Ectodermal cell (in vitro differentiated cells): ENCODE measurements at regions not wholly inside any gene's neighbourhood (a gene's known extent, or its start where the extent isn't known, plus 50 kb on each side); places are given as distances from the start of the nearest gene placed in this dataset.

Experiments used
- H3K27ac ChIP-seq: 2 replicates; pipeline ENCODE4 v1.7.0; 2013; ENCODE audit warnings: mild to moderate bottlenecking, low read depth, low read length; ENCODE audit not compliant: insufficient read depth, poor library complexity, severe bottlenecking
- H3K27me3 ChIP-seq: 2 replicates; pipeline ENCODE4 v1.7.0; 2013; ENCODE audit warnings: mild to moderate bottlenecking, low read length; ENCODE audit not compliant: insufficient read depth, control insufficient read depth, poor library complexity, severe bottlenecking
- H3K36me3 ChIP-seq: one replicate; pipeline ENCODE4 v1.7.0; 2013; ENCODE audit warnings: low read length; ENCODE audit not compliant: control insufficient read depth, insufficient read depth
- H3K4me1 ChIP-seq: one replicate; pipeline ENCODE4 v1.7.0; 2013; ENCODE audit warnings: low read length; ENCODE audit not compliant: control insufficient read depth, insufficient read depth
- H3K4me3 ChIP-seq: 2 replicates; pipeline ENCODE4 v1.7.0; 2013; ENCODE audit warnings: low read depth, low read length, control low read depth; ENCODE audit not compliant: insufficient read depth
- H3K9me3 ChIP-seq: 2 replicates; pipeline ENCODE4 v1.7.0; 2013; ENCODE audit warnings: mild to moderate bottlenecking, low read length, moderate library complexity; ENCODE audit not compliant: control insufficient read depth
- WGBS, 2 experiments: methylation state at CpG; one replicate each; pipeline ENCODE4 v1.1.7; 2013; ENCODE audit warnings: missing lambda C conversion rate in 2 of 2; 5-methylcytosine and 5-hydroxymethylcytosine counted together

- H3K36me3 ChIP-seq = no peaks in the 10 kb centered on the region
- H3K4me1 ChIP-seq = no peaks in the 10 kb centered on the region
- H3K4me3 ChIP-seq = no peak overlapping the region
- H3K9me3 ChIP-seq = no peaks in the 10 kb centered on the region
- no peak overlapping the region for H3K27ac ChIP-seq
- no peaks in the 10 kb centered on the region for H3K27me3 ChIP-seq
- WGBS, 2 experiments = 84 to 93% methylated on average over 2 to 4 of the region's 4 CpGs
These were observed 161.7 kb upstream of the CDH12 start for GRCh38 chr5:23014825-23015224.

DNA sequence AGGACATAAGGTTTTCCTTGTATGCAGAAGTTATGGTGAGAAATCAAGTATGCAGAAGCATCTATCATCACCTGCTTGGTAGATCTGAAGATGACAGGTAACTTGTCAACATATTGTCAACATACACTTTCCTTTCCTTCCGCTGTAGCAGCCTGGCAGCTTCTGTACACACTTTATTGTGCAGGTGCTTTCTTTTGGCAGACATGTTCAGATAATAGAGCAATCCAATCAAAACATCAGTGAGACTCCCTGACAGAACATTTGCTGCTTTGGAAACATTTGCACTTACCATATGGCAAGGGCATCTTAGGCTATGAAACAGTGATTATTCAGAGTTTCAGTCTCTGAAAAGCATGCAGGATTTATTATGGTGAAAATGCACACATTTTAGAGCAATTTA lies 161.1 kb upstream of the CDH12 start:
- H3K4me1 ChIP-seq = no peaks in the 10 kb centered on the region
- no peaks in the 10 kb centered on the region for H3K36me3 ChIP-seq
- WGBS, 2 experiments = 98 to 100% methylated on average over 1 of the region's 1 CpG
- no peak overlapping the region for H3K27ac ChIP-seq
- no peak overlapping the region for H3K4me3 ChIP-seq
- H3K27me3 ChIP-seq = no peaks in the 10 kb centered on the region
- no peaks in the 10 kb centered on the region for H3K9me3 ChIP-seq

DNA sequence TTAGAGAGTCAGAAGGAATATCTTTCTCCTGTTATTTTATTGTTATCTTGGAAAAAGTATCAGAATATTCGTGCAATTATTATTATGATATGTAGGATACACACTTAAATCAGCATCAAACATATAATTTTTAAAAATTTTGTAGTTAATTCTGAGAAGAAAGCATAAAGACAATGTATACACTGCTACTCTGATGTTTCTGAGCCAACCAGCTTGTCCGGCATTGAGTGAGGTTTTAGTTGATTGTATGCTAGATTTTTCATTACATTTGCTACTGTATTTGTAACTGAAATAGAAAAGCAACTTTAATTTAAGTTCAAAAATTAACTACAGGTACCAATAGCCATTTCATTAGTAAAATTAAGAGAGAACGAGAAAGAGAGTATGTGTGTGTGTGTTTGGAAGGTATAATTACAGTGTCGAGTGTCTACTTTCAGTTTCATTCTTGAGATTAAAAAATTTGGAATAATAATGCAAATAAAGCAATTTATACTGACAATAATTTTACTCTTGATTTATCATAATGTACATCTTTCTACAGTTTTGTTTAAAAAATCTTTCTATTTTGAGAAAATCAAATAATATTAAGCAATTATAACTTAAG lies 160.4 kb upstream of the CDH12 start:
- WGBS, 2 experiments = 92 to 100% methylated on average over 2 to 3 of the region's 4 CpGs
- Histone ChIP-seq H3K36me3 (no peaks in the 10 kb centered on the region), H3K27me3 (no peaks in the 10 kb centered on the region), H3K4me1 (no peaks in the 10 kb centered on the region), H3K9me3 (no peaks in the 10 kb centered on the region), H3K4me3 (no peak overlapping the region), H3K27ac (no peak overlapping the region)

DNA sequence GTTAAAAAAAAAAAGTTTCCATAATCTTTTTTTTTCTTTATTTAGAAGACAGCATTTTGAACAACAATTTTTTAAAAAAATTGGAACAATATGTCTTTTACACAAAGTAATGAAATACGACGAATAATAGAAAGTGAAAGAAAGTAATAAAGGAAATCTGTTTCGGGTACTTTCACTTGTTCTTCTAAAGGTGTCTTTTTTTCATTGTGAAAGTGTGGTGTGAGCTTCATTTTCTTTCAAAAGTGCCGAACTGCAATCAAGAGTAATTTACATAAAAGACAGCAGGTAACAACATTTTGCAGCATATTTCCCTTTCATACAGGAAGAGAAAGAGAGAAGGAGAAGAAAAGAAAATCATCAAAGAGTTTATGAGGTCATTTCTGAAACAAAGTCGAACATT lies 159.7 kb upstream of the CDH12 start:
- H3K4me1 ChIP-seq = no peaks in the 10 kb centered on the region
- WGBS, 2 experiments = 93 to 97% methylated on average over 4 of the region's 5 CpGs
- no peak overlapping the region for H3K4me3 ChIP-seq
- H3K27ac ChIP-seq = no peak overlapping the region
- H3K36me3 ChIP-seq = no peaks in the 10 kb centered on the region
- no peaks in the 10 kb centered on the region for H3K9me3 ChIP-seq
- H3K27me3 ChIP-seq = no peaks in the 10 kb centered on the region

GRCh38 chr5:23007762-23008161 lies 154.6 kb upstream of the CDH12 start:
- Histone ChIP-seq H3K27ac (no peak overlapping the region), H3K4me1 (no peaks in the 10 kb centered on the region), H3K27me3 (no peaks in the 10 kb centered on the region), H3K36me3 (no peaks in the 10 kb centered on the region), H3K9me3 (no peaks in the 10 kb centered on the region), H3K4me3 (no peak overlapping the region)
- 89 to 95% methylated on average over 1 of the region's 1 CpG for WGBS, 2 experiments

DNA sequence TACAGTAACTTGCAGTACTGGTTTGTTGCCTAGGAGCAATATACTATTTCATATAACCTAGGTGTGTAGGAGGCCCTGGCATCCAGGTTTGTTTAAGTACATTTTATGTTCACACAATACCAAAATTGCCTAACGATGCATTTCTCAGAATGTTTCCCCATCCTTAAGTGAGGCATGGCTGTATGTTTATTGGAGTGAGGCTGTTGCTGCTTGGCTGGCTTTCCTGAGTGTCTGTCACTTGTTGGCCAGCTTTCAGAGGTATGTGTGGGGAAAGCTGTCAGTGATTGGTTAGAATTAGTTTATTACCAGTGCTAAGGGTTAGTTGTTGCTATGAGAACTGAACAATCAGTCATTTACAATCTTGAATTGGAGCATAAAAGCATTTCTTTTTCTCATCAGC lies 154.1 kb upstream of the CDH12 start:
- WGBS, 2 experiments = 93 to 100% methylated on average over 1 of the region's 1 CpG
- Histone ChIP-seq H3K4me1 (no peaks in the 10 kb centered on the region), H3K27ac (no peak overlapping the region), H3K27me3 (no peaks in the 10 kb centered on the region), H3K9me3 (no peaks in the 10 kb centered on the region), H3K36me3 (no peaks in the 10 kb centered on the region), H3K4me3 (no peak overlapping the region)

DNA sequence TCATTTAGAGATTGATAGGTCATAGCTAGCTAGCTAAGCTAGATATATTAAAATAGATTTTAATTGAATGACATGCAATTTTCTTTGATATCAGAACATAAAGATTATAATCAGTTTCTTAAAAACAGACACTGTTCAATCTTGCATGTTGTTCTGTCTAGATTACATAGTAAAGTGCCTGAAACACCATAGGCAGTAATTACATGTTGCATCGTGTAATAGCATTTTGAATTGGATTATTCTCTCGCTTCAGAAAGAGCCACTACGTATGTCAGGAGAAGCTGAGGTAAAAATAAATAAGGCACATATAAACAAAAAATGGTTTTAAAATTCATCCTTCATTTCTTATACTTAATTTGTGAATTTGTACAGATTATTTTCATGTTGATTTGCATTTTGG lies 148.0 kb upstream of the CDH12 start:
- 91 to 100% methylated on average over 1 to 3 of the region's 3 CpGs for WGBS, 2 experiments
- no peaks in the 10 kb centered on the region for H3K9me3 ChIP-seq

DNA sequence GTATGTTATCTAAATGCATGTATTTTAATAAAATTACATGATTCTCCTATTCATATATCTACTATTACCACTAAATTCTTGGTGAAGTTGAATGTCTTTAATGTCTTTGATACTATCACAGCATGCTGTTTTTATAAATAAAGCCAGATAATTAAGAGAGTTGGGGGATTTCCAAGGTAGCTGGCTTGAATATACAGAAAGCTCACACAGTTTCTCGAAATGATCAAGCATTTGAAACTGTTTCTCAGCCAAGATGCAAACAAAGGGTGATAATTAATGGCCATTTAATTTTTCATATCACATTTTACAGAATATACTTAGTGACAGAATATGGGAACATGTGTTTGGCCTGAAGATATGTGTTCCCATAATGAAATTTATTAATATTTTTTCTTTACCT lies 145.6 kb upstream of the CDH12 start:
- no peaks in the 10 kb centered on the region for H3K4me1 ChIP-seq
- H3K9me3 ChIP-seq = no peaks in the 10 kb centered on the region
- WGBS, 2 experiments = 80 to 100% methylated on average over 1 of the region's 1 CpG
- no peaks in the 10 kb centered on the region for H3K36me3 ChIP-seq
- no peaks in the 10 kb centered on the region for H3K27me3 ChIP-seq
- H3K27ac ChIP-seq = no peak overlapping the region
- no peak overlapping the region for H3K4me3 ChIP-seq

More for the DNA sequence above, 148.0 kb upstream of the CDH12 start:
- H3K4me1 ChIP-seq = no peaks in the 10 kb centered on the region
- no peak overlapping the region for H3K27ac ChIP-seq
- H3K36me3 ChIP-seq = no peaks in the 10 kb centered on the region
- no peak overlapping the region for H3K4me3 ChIP-seq
- no peaks in the 10 kb centered on the region for H3K27me3 ChIP-seq

- no peak overlapping the region for H3K4me3 ChIP-seq
- no peaks in the 10 kb centered on the region for H3K27me3 ChIP-seq
- H3K36me3 ChIP-seq = no peaks in the 10 kb centered on the region
- H3K4me1 ChIP-seq = no peaks in the 10 kb centered on the region
- H3K27ac ChIP-seq = no peak overlapping the region
- no peaks in the 10 kb centered on the region for H3K9me3 ChIP-seq
These were observed 145.2 kb upstream of the CDH12 start for GRCh38 chr5:22998362-22998761.

DNA sequence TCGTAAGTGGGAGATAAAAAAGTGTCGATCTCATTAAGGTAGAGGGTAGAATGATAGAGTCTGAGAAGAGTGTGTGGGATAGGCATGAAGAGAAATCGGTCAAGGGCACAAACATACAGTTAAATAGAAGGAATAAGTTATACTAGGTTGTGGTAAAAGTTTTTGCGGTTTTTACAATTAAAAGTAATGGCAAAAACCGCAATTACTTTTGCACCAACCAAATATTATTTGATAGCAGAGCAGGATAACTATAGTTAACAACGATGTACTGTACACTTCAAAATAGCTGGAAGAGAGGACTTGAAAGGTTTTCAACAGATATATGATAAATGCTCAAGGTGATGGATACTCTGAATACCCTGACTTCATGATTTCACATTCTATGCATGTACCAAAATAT lies 135.8 kb upstream of the CDH12 start:
- no peak overlapping the region for H3K4me3 ChIP-seq
- 92 to 96% methylated on average over 4 to 6 of the region's 6 CpGs for whole genome bisulfite sequencing, 2 experiments
- no peak overlapping the region for H3K27ac ChIP-seq
- H3K27me3 ChIP-seq = no peaks in the 10 kb centered on the region
- H3K4me1 ChIP-seq = no peaks in the 10 kb centered on the region
- H3K9me3 ChIP-seq = no peaks in the 10 kb centered on the region
- H3K36me3 ChIP-seq = no peaks in the 10 kb centered on the region

DNA sequence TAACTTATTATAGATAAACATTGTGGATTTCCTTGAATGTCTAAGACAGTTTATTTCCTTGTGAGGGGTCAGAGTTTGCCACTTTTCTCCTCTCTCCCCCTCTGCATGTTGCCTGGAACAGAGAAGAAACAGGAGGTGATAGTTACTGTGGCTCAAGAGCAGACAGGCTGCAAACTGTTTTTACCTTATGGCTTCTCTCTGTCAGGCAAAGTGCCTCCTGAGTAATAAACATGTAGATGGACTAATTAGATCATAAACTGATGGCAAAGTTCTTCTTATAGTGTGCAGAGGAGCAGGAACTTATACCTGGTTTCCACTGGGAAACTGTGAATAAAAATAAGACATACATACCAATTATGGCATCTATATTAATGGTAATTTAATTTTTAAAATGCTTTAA lies 133.1 kb upstream of the CDH12 start:
- Histone ChIP-seq H3K4me1 (no peaks in the 10 kb centered on the region), H3K9me3 (no peaks in the 10 kb centered on the region), H3K36me3 (no peaks in the 10 kb centered on the region), H3K27ac (no peak overlapping the region), H3K27me3 (no peaks in the 10 kb centered on the region), H3K4me3 (no peak overlapping the region)
